Peyer's patch (tissue), 4 donors: ENCODE measurements at regions not wholly inside any gene's neighbourhood (a gene's known extent, or its start where the extent isn't known, plus 50 kb on each side); places are given as distances from the start of the nearest gene placed in this dataset.

ENCODE experiments used
- CTCF ChIP-seq, 6 experiments: fragments of 450-650 bp in 4 of 6; fragments of 200-600 bp in 2 of 6; sonication (generic) in 1 of 6; IDR thresholded peaks; one replicate each; pipeline ENCODE4 v1.5.1; 2017 to 2019; ENCODE audit warnings: antibody characterized with exemption in 6 of 6, mild to moderate bottlenecking in 3 of 6, moderate library complexity in 1 of 6
- POLR2A ChIP-seq, 2 donors: fragments of 450-650 bp; IDR thresholded peaks; one replicate each; pipeline ENCODE4 v1.5.1; 2017; ENCODE audit warnings: antibody characterized with exemption in 2 of 2, mild to moderate bottlenecking in 2 of 2, moderate library complexity in 2 of 2

- TF ChIP-seq CTCF (IDR thresholded peaks at IDR 0.05) (no peak), POLR2A (IDR thresholded peaks at IDR 0.05) (no peak)
Measured at GRCh38 chr2:16184945-16185660, 244.8 kb downstream of the MYCN start.
